ENCODE measurements at regions not wholly inside any gene's neighbourhood (a gene's known extent, or its start where the extent isn't known, plus 50 kb on each side); places are given as distances from the start of the nearest gene placed in this dataset.

DNA sequence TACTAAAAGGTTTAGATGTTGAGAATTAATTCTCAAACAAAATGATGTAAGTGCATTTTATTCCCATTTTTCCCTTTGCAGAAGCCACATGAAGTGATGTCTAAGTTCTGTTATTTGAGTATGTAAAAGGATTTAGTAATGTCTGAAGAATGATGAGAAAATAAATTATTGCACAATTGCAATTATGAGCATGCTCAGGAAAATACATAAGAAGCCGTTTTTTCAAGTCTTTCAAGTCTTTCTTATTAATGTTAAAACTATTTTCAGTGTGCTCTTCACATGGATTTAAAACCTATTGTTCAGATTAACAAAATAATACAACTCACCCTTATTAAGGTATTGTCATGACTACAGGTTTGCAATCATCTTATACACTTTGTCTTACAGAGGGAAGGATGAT, 331.4 kb upstream of the NETO1 start:
- H3K9me3 ChIP-seq (ENCODE audit: control insufficient read depth, insufficient read depth, low read length): no peaks in the 10 kb centered on the region
- no CpG with 5 or more reads among the region's 1 CpG for WGBS (ENCODE audit: insufficient coverage, insufficient read length)

GRCh38 chr18:73189718-73190117, 321.9 kb upstream of the NETO1 start:
- Histone ChIP-seq H3K27me3 (ENCODE audit: control insufficient read depth, insufficient read depth, low read length) (no peaks in the 10 kb centered on the region), H3K4me3 (ENCODE audit: low read length) (no peak overlapping the region), H3K9me3 (ENCODE audit: control insufficient read depth, insufficient read depth, low read length) (no peaks in the 10 kb centered on the region), H3K36me3 (ENCODE audit: control insufficient read depth, insufficient read depth, low read length) (no peaks in the 10 kb centered on the region), H3K4me1 (ENCODE audit: control insufficient read depth, insufficient read depth, low read length) (no peaks in the 10 kb centered on the region), H3K27ac (ENCODE audit: low read length) (no peak overlapping the region)
- WGBS (ENCODE audit: insufficient coverage, insufficient read length): 100% methylated on average over 1 of the region's 3 CpGs
- DNase-seq (ENCODE audit: low read depth, low spot score): no peak

More for the DNA sequence above, 331.4 kb upstream of the NETO1 start:
- H3K36me3 ChIP-seq (ENCODE audit: control insufficient read depth, insufficient read depth, low read length): no peaks in the 10 kb centered on the region
- no peak overlapping the region for H3K4me3 ChIP-seq (ENCODE audit: low read length)
- no peaks in the 10 kb centered on the region for H3K27me3 ChIP-seq (ENCODE audit: control insufficient read depth, insufficient read depth, low read length)
- no peaks in the 10 kb centered on the region for H3K4me1 ChIP-seq (ENCODE audit: control insufficient read depth, insufficient read depth, low read length)
- DNase-seq (ENCODE audit: low read depth, low spot score): no peak
- H3K27ac ChIP-seq (ENCODE audit: low read length): no peak overlapping the region

DNA sequence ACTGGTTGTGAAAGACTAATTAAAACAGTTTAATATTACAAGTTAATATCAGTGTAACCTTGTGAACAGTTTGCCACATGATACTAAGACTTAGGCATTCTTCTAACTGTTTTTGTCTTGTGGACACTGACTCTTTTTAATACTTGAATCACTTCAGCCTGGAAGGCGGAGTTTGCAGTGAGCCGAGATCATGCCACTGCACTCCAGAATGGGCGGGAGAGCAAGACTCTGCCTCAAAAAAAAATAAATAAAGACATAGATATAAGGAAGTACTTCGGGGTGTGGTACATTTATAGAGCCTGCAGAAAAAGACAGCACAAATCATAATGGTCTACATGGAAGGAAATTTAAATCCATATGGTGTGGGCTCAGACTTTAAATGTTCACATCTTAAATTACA, 300.4 kb upstream of the NETO1 start:
- no peak for DNase-seq (ENCODE audit: low read depth, low spot score)
- Histone ChIP-seq H3K27ac (ENCODE audit: low read length) (no peak overlapping the region), H3K9me3 (ENCODE audit: control insufficient read depth, insufficient read depth, low read length) (no peaks in the 10 kb centered on the region), H3K4me3 (ENCODE audit: low read length) (no peak overlapping the region), H3K4me1 (ENCODE audit: control insufficient read depth, insufficient read depth, low read length) (no peaks in the 10 kb centered on the region), H3K27me3 (ENCODE audit: control insufficient read depth, insufficient read depth, low read length) (no peaks in the 10 kb centered on the region), H3K36me3 (ENCODE audit: control insufficient read depth, insufficient read depth, low read length) (no peaks in the 10 kb centered on the region)
- no CpG with 5 or more reads among the region's 4 CpGs for WGBS (ENCODE audit: insufficient coverage, insufficient read length)

- Histone ChIP-seq H3K9me3 (ENCODE audit: control insufficient read depth, insufficient read depth, low read length) (no peaks in the 10 kb centered on the region), H3K27me3 (ENCODE audit: control insufficient read depth, insufficient read depth, low read length) (no peaks in the 10 kb centered on the region), H3K27ac (ENCODE audit: low read length) (no peak overlapping the region), H3K36me3 (ENCODE audit: control insufficient read depth, insufficient read depth, low read length) (no peaks in the 10 kb centered on the region), H3K4me1 (ENCODE audit: control insufficient read depth, insufficient read depth, low read length) (no peaks in the 10 kb centered on the region), H3K4me3 (ENCODE audit: low read length) (no peak overlapping the region)
- WGBS (ENCODE audit: insufficient coverage, insufficient read length): no CpG with 5 or more reads among the region's 3 CpGs
- no peak for DNase-seq (ENCODE audit: low read depth, low spot score)
These were observed 296.6 kb upstream of the NETO1 start for GRCh38 chr18:73164430-73164829.

DNA sequence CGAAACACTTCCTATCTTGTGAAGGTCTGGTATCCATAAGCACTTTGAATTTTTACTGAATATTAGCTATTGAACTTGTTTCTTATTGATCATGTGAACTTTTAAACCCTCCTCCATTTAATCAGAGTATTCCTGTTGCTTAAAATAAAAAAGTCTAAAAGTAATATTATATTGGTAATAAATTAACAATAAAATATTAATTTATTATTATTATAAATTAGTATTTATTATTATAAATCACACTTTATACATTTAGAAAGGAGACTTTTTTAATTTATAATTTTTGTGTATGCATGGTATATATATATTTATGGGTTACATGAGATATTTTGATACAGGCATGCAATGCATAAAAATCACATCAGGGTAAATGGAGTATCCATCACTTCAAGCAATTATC, 295.4 kb upstream of the NETO1 start:
- DNase-seq (ENCODE audit: low read depth, low spot score): no peak
- H3K4me1 ChIP-seq (ENCODE audit: control insufficient read depth, insufficient read depth, low read length): no peaks in the 10 kb centered on the region
- H3K27ac ChIP-seq (ENCODE audit: low read length): no peak overlapping the region
- H3K36me3 ChIP-seq (ENCODE audit: control insufficient read depth, insufficient read depth, low read length): no peaks in the 10 kb centered on the region
- no peak overlapping the region for H3K4me3 ChIP-seq (ENCODE audit: low read length)
- no CpG with 5 or more reads among the region's 1 CpG for WGBS (ENCODE audit: insufficient coverage, insufficient read length)
- no peaks in the 10 kb centered on the region for H3K27me3 ChIP-seq (ENCODE audit: control insufficient read depth, insufficient read depth, low read length)
- no peaks in the 10 kb centered on the region for H3K9me3 ChIP-seq (ENCODE audit: control insufficient read depth, insufficient read depth, low read length)

GRCh38 chr18:73156117-73156516, 288.3 kb upstream of the NETO1 start:
- Histone ChIP-seq H3K27me3 (ENCODE audit: control insufficient read depth, insufficient read depth, low read length) (no peaks in the 10 kb centered on the region), H3K27ac (ENCODE audit: low read length) (no peak overlapping the region), H3K36me3 (ENCODE audit: control insufficient read depth, insufficient read depth, low read length) (no peaks in the 10 kb centered on the region), H3K4me3 (ENCODE audit: low read length) (no peak overlapping the region), H3K9me3 (ENCODE audit: control insufficient read depth, insufficient read depth, low read length) (no peaks in the 10 kb centered on the region), H3K4me1 (ENCODE audit: control insufficient read depth, insufficient read depth, low read length) (no peaks in the 10 kb centered on the region)
- no peak for DNase-seq (ENCODE audit: low read depth, low spot score)

GRCh38 chr18:73153271-73153670, 285.5 kb upstream of the NETO1 start:
- H3K9me3 ChIP-seq (ENCODE audit: control insufficient read depth, insufficient read depth, low read length): no peaks in the 10 kb centered on the region
- no peak for DNase-seq (ENCODE audit: low read depth, low spot score)
- H3K27ac ChIP-seq (ENCODE audit: low read length): no peak overlapping the region
- H3K36me3 ChIP-seq (ENCODE audit: control insufficient read depth, insufficient read depth, low read length): no peaks in the 10 kb centered on the region
- H3K4me1 ChIP-seq (ENCODE audit: control insufficient read depth, insufficient read depth, low read length): no peaks in the 10 kb centered on the region
- 100% methylated on average over 1 of the region's 2 CpGs for WGBS (ENCODE audit: insufficient coverage, insufficient read length)
- H3K4me3 ChIP-seq (ENCODE audit: low read length): no peak overlapping the region
- H3K27me3 ChIP-seq (ENCODE audit: control insufficient read depth, insufficient read depth, low read length): no peaks in the 10 kb centered on the region

- DNase-seq (ENCODE audit: low read depth, low spot score): no peak
- H3K27me3 ChIP-seq (ENCODE audit: control insufficient read depth, insufficient read depth, low read length): no peaks in the 10 kb centered on the region
- H3K4me1 ChIP-seq (ENCODE audit: control insufficient read depth, insufficient read depth, low read length): no peaks in the 10 kb centered on the region
- no CpG with 5 or more reads among the region's 6 CpGs for WGBS (ENCODE audit: insufficient coverage, insufficient read length)
- H3K36me3 ChIP-seq (ENCODE audit: control insufficient read depth, insufficient read depth, low read length): no peaks in the 10 kb centered on the region
- no peak overlapping the region for H3K4me3 ChIP-seq (ENCODE audit: low read length)
- H3K9me3 ChIP-seq (ENCODE audit: control insufficient read depth, insufficient read depth, low read length): no peaks in the 10 kb centered on the region
- no peak overlapping the region for H3K27ac ChIP-seq (ENCODE audit: low read length)
These were observed 283.3 kb upstream of the NETO1 start for GRCh38 chr18:73151086-73151485.

DNA sequence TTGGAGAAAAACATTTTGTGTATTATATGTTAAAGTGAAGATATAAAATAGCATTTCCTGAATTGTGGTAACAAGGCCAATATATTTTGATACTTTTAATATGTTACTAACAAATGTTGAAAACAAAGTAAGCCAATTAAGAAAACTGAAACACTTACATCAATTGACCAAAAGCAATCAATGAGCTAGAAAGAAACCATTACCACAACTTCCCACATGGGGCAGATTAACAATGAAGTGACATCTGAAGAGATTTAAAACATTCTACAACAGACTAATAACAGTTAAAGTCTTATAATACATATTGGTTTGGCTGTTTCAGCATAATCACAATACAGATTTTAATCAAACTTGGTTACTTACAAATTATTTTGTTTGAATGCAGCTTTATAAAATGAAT, 282.4 kb upstream of the NETO1 start:
- no peaks in the 10 kb centered on the region for H3K36me3 ChIP-seq (ENCODE audit: control insufficient read depth, insufficient read depth, low read length)
- H3K9me3 ChIP-seq (ENCODE audit: control insufficient read depth, insufficient read depth, low read length): no peaks in the 10 kb centered on the region
- DNase-seq (ENCODE audit: low read depth, low spot score): no peak
- no peaks in the 10 kb centered on the region for H3K27me3 ChIP-seq (ENCODE audit: control insufficient read depth, insufficient read depth, low read length)
- H3K4me3 ChIP-seq (ENCODE audit: low read length): no peak overlapping the region
- H3K27ac ChIP-seq (ENCODE audit: low read length): no peak overlapping the region
- H3K4me1 ChIP-seq (ENCODE audit: control insufficient read depth, insufficient read depth, low read length): no peaks in the 10 kb centered on the region

DNA sequence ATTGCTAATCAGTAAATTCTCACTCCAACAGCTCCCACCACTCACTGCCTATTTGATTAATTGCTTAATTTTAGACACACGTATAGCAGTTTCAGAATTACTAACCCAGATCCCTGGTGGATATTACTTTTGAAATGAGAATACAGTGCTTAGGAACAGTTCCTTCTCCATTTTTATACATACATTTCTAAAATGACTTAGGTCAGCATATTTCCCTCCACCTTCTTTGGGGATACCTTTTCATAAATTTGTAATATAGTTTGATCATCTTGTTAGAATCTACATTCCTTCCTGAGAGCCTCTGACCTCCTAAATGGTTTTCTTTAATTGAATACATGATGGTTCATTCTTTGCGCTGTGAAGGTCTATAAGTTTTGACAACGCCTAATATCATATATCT, 279.8 kb upstream of the NETO1 start:
- Histone ChIP-seq H3K9me3 (ENCODE audit: control insufficient read depth, insufficient read depth, low read length) (no peaks in the 10 kb centered on the region), H3K4me1 (ENCODE audit: control insufficient read depth, insufficient read depth, low read length) (no peaks in the 10 kb centered on the region), H3K36me3 (ENCODE audit: control insufficient read depth, insufficient read depth, low read length) (no peaks in the 10 kb centered on the region), H3K27ac (ENCODE audit: low read length) (no peak overlapping the region), H3K4me3 (ENCODE audit: low read length) (no peak overlapping the region), H3K27me3 (ENCODE audit: control insufficient read depth, insufficient read depth, low read length) (no peaks in the 10 kb centered on the region)
- DNase-seq (ENCODE audit: low read depth, low spot score): no peak
- WGBS (ENCODE audit: insufficient coverage, insufficient read length): no CpG with 5 or more reads among the region's 3 CpGs

DNA sequence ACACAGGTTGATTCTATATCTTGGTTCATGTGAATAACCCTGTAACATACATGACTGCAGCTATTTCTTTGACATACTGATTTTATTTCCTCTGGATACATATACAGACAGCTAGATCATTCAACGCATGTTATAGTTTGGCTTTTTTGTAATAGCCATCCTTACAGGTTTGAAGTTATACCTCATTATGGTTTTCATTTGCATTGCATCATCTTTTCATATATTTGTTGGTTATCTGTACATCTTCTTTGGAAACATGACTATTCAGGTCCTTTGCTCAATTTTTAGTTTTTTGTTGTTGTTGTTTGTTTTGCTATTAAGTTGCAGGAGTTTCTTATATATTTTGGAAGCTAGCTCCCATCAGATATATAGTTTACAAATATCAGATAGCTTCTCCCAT, 276.2 kb upstream of the NETO1 start:
- no CpG with 5 or more reads among the region's 1 CpG for WGBS (ENCODE audit: insufficient coverage, insufficient read length)
- no peaks in the 10 kb centered on the region for H3K36me3 ChIP-seq (ENCODE audit: control insufficient read depth, insufficient read depth, low read length)
- H3K27ac ChIP-seq (ENCODE audit: low read length): no peak overlapping the region
- no peak overlapping the region for H3K4me3 ChIP-seq (ENCODE audit: low read length)
- no peaks in the 10 kb centered on the region for H3K9me3 ChIP-seq (ENCODE audit: control insufficient read depth, insufficient read depth, low read length)
- H3K4me1 ChIP-seq (ENCODE audit: control insufficient read depth, insufficient read depth, low read length): no peaks in the 10 kb centered on the region
- no peak for DNase-seq (ENCODE audit: low read depth, low spot score)
- no peaks in the 10 kb centered on the region for H3K27me3 ChIP-seq (ENCODE audit: control insufficient read depth, insufficient read depth, low read length)

Measured in iPS DF 6.9 (cell line).